OCI-LY1 (cell line): ENCODE measurements at regions not wholly inside any gene's neighbourhood (a gene's known extent, or its start where the extent isn't known, plus 50 kb on each side); places are given as distances from the start of the nearest gene placed in this dataset.

Source experiments
- CTCF ChIP-seq: fragments of 200-600 bp; sonication (generic), shearing (Covaris generic); IDR thresholded peaks from 2 replicates; pipeline ENCODE4 v1.5.1; 2017; ENCODE audit warnings: mild to moderate bottlenecking, antibody characterized with exemption, low read length, moderate library complexity, mixed read lengths
- EZH2 ChIP-seq: fragments of 200-600 bp; sonication (generic), shearing (Covaris generic); IDR thresholded peaks from 2 replicates; pipeline ENCODE4 v1.8.0; 2017; ENCODE audit warnings: borderline replicate concordance, mixed run types, mild to moderate bottlenecking, antibody characterized with exemption, low read length, moderate library complexity, mixed read lengths

GRCh38 chr11:92101920-92102319, 122.7 kb upstream of the FAT3 start:
- TF ChIP-seq CTCF = no peak
- no peak for TF ChIP-seq EZH2
